NCI-H2196 treated with DMSO at 0.1 percent for 48 hours (cell line): ENCODE measurements at regions not wholly inside any gene's neighbourhood (a gene's known extent, or its start where the extent isn't known, plus 50 kb on each side); places are given as distances from the start of the nearest gene placed in this dataset.

Experiments
- DNase-seq: peaks from one replicate; lab custom pipeline; 2025; ENCODE audit not compliant: unreplicated experiment; lab: John Stamatoyannopoulos, UW

DNA sequence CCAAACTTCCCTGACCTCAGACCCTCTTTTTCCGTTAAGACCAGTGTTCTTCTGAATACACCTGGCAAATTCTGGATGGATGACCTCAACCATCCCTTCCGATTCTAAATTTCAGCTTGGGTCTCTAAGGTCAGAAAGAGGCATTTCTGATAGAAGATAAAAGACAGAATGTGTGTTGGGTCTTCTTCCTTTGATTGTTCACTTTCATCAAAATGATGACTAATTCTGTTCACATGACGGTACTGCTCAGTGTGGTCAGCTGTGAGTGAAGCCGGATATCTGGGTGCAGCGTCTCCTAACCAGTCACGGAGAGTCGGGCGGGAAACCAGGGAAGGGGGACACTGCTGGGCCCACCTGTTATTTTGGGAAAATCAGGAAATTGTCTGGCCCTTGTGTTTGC, 151.6 kb upstream of the NAV2 start:
- DNase-seq, result no peak

DNA sequence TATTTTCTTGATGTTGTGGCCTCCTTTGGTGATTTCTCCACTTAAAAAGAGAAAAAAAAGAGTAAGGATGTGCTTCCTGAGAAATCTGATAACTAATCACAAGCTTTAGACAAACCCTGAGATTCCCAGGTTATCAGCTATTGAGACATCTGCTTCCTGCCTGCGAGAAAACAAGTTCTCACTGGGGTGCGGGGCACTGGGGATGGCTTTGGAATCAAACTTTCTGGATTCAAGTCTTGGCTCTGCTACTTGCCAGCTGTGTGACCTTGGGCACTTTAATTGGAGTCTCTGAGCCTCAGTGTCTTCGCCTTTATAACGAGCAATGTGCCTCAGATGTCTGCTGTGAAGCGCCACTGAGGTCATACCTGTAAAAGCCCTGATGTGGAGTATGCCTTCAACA, 152.5 kb upstream of the NAV2 start:
- DNase-seq, result no peak

DNA sequence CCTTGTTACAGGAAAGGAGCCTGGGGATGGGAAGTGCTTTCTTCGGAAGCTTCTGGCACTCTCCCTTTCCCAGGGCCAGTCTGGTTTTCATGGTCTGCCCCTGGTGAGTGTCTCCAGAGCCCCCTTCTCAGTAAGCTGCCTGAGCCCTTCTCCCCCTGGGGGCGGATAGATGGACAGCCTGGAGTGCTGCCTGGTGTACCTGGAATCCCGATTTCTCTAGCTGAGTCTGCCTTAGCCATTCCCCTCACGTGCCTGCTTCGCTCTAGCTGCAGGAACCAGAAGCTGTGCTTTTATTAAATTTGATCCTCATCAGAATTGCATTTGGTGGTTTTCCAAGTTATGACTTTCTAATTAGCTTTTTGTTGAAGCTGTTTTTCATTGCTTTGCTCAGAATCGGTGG, 152.9 kb upstream of the NAV2 start:
- DNase-seq, result no peak

DNA sequence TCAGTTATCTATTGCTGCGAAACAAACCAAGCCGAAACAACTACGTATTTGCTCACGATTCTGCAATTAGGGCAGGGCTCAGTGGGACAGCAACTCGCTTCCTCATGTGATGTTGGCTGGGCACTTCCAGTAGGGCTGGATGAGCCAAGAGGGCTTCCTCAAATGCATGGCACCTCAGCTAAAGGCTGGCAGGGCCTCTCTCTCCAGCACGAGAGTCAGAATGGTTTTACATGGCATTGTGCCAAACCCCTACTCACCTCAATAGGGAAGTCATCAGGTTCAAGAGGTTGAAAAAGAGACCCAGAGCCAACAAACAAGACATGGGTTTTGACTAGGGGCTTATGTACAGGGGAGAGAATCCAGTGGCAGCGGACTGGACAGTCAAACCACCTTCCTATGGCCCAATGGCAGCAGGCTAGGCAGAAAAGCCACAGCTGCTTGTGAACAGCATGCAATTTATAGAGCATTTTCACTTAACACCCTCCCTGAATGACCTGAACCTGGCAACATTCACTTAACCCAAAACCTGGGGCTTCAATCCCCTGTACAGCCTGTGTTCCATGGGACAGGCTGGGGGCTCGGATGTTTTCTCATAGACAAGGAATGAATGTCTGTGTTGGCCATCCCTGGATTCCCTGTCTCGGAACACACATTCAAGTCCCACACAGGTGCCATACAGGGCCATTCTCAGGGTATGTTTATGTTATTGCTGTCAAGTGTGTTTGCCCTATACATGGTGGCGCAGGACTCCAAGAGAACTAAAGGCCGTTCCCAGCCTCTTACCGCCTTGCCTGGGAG, 154.2 kb upstream of the NAV2 start:
- DNase-seq, result no peak

DNA sequence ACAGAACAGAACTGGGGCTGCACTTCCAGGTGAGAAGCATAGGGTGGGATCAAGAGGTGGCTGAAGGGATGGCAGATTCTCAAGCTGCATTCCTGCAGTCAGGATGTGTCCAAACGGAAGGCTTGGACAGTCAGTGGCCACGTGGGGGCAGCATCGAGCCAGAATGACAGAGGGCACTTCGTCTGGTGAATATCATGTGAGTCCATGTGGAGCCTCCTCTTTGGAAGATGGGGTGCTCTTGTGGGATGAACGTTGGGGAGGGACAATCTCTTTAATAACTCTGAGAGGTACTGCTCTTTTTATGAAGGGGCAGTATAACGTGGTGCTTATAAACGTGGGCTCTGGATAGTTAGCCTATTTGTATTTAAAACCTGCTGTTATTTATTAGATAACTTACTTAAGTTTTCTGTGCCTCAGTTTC, 154.9 kb upstream of the NAV2 start:
- peak; percentile 32 for DNase-seq

DNA sequence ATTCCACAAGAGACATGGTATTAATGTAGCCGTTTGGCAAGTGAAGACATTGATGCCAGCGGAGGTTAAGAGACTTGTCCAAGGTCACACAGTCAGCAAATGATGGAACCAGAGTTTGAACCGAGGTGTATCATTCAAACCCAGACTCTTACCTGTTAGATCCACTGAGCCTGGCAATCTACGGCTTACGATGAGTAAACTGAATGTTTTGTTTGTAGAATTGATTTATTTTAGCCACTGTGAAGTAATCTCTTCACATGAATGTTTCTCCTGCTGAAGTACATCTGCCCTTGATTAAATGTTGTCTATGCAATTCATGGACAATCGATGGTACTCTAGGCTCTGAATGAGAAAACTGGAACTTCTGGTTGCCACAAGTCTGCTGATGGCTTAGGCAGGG, 155.5 kb upstream of the NAV2 start:
- DNase-seq, result no peak

DNA sequence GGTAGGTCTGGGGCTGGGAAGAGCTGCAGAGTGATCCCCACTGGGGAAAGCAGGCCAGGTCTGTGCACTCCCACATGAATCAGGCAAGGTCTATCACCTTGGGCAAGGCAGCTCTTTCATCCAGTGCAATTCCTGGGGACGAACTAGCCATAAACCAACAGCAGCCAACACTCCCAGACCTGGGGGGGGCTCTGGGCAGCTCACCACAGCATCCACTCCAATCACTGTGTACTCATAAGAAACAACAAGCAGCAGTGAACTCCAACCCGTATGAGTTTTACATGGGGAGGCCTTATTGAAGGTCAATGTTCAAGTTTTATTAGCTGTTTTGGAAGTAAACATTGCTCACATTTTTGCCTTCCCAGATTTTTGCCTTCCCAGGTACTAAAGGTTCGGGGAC, 157.4 kb upstream of the NAV2 start:
- DNase-seq, result no peak

DNA sequence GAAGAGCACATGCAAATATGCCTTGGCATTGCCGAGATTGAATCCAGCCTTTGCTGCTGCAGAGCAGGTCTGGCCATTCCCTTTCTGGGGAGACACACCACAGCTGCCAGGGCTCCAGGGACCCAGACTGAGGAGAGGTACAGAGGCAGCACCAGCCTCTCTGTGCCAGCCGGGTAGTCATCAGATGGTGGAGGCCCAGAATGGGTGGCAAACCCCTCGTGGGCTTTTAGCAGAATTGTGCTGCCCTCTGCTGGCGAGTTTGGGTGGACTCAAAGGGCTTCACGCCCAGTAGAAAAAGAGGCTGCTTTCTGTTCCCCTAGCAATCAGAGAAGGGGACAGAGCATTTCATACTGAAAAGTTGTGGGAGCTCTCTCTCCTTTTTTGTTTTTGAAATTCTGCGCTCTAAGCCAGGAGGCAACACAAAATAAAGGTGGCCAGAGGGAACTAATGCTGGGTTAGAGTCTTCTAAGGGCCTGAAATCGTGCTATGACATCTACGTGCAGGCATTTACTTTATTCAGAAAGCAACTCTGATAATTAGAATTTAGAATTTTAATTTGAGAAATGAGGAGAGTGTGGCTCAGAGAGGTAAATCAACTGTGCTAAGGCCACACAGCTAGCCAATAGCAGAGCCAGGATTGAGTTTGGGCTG, 158.8 kb upstream of the NAV2 start:
- DNase-seq, result peak; percentile 61

DNA sequence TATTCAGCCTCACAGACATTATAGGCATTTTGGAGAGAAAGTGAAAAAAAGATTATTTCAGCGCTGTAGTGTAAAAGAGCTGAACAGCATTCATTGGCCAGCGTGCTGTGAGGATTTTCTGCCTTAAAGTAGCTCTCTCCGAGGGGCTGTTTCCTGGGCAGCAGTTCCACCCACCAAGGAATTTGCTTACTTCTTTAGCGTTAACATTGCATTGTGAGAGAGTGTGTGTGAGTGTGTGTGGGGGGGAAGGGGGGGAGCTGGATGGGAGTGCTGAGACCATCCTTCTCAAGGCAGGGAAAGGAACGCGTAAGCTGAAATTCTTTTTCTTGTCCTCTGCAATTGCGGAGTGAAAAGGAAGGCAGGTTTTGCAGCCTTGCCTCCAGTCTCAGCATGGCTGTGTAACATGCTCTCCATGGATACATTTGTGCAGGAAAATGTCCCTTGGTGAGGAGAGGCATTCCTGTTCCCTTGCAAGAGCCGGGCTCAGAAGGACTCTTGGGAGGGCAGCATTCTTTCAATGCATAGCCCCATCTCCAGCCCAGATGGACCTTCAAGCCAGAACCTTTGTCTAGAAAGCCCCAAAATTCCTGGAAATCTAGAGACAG, 159.9 kb upstream of the NAV2 start:
- no peak for DNase-seq

DNA sequence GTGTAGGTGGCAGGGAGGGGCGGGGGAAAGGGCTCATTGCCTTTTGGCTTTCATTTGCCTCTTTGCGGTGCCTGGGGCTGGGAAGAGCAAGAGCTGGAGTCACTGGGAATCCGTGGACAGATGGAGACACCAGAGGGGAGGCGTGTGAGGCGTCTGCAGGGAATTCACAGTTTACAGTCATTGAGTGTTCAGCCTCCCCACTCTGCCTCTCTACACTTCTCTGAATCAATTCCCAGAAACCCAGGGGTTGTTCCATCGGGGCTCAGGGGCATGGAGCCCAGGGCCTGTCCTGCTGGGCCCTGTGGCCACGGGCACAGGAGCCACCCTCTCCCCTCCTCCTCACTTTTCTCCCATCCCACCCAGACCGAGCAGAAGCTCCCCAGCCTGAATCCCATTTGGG, 160.5 kb upstream of the NAV2 start:
- no peak for DNase-seq

DNA sequence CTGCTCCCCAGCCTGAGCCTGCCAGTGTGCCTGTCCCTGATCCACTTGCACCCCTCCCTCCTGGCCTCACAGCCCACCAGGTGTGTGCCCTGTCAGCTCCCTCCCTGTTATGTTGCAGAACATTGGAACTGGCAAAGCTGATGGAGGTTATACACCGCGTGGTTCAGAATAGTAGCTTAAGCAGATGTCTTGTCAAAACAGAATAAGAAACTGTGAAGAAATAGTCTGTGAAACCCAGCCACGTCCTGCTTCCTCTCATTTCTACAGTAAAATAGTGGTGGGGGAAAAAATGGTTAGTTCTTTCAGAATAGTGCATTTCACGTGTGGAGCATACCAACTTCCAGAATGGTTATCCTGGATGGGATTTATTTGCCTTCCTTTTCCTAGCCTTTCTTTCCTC, 161.2 kb upstream of the NAV2 start:
- DNase-seq, result no peak

DNA sequence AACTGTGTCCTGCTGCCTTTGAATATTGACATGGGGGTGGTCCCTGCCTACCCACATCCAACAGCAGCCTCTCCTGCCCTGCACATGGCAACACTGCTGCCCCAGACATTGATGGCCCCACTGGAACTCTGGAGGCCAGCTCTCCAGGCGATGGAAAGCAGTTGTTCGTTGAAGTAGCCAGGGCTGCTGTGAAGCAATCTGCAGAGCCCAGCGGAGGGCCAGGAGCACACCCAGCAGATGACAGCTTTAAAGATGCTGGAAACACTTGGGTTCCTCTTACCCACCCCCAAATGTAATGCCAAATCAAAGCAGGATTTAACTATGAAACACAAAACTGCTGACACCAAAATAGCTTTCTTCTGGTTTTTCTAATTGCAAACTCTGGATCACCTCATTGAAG, 165.6 kb upstream of the NAV2 start:
- no peak for DNase-seq

DNA sequence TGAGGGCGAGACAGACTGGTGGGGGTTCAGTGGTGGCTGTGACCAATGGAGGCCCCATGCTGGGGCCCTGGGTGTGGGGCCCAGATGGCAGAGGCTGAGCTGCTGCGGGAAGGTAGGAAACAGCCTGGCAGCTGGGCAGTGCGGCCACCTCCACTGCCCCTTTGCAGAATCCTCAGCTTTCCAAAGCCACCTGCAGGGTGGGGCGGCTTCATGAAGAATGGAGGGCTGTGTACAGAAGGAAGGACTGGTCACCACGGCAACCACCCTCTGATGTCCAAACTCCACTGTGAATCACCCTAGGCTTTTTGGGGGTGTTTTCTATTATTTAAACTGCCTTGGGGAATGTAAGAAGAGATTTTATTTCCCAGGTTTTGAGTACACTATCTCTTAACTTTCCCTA, 166.3 kb upstream of the NAV2 start:
- no peak for DNase-seq

DNA sequence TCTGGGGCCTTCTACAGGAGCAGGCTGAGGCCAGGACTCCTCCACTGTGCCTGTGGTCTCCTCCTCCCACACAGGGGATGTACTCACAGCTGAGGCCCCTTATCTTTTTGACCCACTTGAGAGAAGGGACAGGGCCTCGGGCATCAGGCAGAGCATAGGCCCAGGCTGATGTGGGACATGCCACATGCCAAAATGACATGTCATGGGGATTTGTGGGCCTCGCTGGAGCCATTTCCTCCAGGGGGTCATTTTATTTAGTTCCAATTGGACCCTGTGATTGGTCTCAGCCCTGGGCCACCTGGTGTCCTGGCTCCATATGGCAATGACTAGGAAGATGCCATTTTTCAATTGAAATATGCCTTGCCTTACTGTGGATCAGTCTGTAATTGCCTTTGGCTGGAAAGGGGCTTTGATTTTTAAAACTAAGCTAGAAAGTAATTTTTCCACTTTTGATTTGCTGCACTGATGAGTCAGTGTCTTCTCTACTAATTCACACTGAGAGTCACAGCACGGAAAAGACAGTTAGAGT, 171.1 kb upstream of the NAV2 start:
- DNase-seq, result no peak

DNA sequence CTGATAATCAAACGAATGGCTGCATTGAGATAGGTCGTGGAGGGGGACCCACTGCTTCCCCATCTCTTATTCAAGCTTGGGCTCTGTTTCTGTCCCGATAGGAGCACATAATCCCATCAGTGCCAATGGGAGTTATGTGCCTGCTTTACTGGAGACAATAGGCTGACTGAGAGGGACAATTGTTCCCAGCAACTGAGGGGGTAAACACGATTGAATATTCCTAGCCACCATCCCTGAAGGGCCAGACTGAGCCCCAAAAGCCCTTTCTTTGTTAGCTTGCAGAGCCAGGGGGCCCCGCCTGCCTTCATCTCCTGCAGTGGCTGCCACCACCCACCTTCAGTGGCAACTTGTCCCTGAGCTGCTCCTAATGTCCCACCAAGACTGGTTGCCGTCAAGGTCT, 172.8 kb upstream of the NAV2 start:
- no peak for DNase-seq

DNA sequence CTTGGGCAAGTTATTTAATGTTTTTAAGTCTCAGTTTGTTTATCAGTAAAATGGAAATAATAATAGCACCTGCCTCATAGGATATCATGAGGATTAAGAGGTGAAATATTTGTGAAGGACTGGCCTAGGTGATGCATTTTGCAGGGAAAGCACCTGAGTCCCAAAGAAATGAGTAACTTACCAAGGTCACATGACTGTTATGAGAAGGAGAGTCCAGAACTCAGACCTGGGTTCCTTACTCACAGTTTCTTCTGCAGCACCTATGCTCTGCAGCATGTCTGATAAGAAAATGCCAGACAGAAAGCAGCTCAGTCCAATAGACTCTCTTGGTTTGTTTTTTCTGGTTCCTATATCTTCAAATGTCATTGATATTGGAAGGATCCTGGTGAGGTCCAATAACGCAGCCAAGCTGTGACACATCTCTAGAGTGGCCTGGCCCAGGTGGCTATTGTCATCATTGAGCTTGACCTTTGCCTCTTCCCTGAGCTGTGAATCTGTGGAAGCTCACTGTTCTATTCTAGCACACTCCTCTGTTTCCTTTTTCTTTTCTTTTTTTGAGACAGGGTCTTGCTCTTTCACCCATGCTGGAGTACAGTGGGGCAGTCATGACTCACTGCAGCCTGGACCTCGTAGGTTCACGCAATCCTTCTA, 174.7 kb upstream of the NAV2 start:
- no peak for DNase-seq

DNA sequence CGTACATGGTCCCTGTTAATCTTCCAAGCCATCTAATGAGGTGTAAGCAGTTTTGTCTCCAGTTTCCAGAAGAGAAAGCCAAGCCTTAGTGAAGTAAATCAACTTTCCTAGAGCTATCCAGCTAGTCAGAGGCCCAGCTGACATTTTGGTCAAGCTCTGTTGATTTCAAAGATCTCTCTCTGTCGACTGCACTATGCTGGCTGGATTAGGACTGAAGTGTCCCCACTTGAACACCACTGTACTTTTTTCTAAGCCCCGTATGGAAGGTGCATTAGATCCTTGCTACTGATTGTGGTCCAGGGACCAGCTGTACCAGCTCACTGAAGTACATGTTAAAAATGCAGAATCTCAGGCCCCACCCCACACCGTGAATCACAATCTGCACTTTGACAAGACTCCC, 176.5 kb upstream of the NAV2 start:
- no peak for DNase-seq

DNA sequence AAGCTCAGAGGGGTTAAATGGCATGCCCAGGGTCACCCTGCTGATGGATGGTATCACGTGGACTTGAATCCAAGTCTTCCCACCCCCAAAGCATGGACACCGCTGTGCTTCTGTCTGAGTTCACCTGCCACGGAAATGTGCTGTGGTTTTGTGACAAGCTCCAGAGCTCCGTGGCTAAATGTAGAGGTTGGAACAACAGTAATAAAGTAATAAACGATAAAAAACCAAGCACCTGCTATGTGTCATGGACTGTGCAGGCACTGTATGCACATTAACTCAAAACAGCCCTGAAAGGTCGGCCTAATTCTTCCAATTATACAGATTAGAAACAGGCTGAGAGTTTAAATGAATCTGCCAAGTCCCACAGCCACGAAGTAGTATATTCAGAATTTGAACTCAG, 182.1 kb upstream of the NAV2 start:
- DNase-seq, result no peak

DNA sequence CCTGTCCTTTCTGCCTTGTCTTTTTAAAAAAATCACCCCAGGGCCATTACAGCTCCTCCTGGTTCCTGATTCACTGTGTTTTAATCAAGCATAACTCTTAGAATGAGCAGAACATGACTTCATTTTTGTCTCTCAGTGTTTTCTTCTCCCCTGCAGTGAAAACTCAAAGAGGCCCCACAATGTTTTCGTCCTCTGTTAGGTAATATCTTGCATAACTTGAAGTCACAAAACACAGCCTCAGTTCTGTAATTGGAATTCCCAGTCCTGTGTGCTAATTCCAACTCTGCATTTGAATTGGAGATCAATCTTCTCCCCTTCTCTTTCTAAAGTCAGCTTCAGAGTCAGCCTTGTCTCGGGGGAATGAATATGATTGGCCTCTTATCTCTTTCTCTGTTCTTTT, 186.5 kb upstream of the NAV2 start:
- DNase-seq, result no peak

DNA sequence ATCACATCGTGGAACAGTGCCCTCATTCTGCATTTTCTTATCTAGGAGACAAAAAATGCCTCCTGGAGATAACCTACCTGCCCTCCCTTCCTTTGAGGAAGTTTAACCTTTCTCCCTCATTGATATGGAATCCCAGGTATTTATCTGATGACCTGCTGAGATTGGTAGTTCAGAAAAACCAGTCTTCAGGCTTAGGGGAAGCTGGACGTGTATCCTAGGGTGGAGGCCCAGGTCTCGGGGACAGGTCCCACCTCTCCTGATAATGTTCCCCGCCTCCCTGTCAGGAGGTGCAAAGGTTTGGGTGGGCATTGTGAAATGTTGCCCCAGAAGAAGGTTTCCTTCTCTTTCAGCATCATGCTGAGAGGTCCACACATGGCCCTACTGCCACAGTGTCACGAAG, 186.9 kb upstream of the NAV2 start:
- DNase-seq, result no peak

DNA sequence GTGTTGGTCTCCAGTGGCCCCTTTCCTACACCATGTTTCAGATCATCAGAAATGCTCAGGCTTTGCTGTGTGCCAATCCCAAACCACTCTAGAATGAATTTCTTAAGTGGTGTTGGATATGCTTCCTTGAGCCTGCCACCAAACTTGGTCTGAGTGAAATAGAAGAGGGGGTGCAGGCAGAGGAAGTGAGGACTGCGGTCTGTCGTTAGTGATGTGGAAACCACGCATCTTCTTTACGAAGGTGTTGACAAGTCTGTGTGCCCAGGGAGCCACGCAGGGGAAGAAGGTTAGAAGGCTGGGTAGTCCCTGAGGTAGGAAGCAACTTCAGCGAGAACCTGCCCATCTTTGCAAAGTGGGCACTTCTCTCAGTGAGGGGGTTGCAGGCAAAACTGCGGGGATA, 187.4 kb upstream of the NAV2 start:
- DNase-seq, result no peak

DNA sequence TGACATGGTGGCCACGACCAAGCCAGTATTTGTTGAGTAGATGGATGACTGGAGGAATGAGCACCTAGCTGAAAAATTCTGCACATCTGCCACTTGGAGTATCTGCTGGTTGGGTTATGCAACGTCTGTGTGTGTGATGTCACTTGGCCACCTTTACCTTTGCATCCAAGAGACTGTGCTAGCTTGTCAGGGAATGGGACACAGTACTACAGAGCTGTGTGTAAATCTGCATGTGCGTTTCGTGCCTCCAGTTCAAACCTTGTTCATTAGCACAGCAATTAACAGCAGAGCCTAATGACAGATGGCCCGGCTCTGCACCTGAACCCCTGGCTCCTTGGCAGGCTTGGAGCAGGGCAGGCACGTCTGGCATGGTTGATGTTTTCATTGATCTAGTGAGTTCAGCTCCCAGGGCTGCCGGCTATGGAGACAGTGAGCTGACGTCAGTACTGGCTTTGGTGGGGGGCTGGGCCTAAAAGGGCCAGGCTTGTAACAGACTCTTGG, 188.4 kb upstream of the NAV2 start:
- no peak for DNase-seq
